Stimulated activated CD8-positive, alpha-beta memory T cell treated with anti-CD3 and anti-CD28 coated beads, Interleukin-15, amount 100 ng/mL, for 48 hours (primary cell): ENCODE measurements at regions not wholly inside any gene's neighbourhood (a gene's known extent, or its start where the extent isn't known, plus 50 kb on each side); places are given as distances from the start of the nearest gene placed in this dataset.

Source experiments
- DNase-seq, 2 donors: peaks; one replicate each; pipeline ENCODE4 v3.0.0-alpha.2; 2020; ENCODE audit warnings: low read depth in 2 of 2

GRCh38 chr11:45518141-45518832 lies 147.1 kb downstream of the CHST1 start:
- DNase-seq: no peak

GRCh38 chr11:45517171-45517770 lies 148.2 kb downstream of the CHST1 start:
- DNase-seq: no peak

- no peak for DNase-seq
These were observed 151.5 kb downstream of the CHST1 start for GRCh38 chr11:45513821-45514340.

- no peak for DNase-seq
These were observed 152.8 kb downstream of the CHST1 start for GRCh38 chr11:45512471-45513148.

GRCh38 chr11:45511566-45511965 lies 153.9 kb downstream of the CHST1 start:
- DNase-seq: no peak

GRCh38 chr11:45507916-45508315 lies 157.5 kb downstream of the CHST1 start:
- DNase-seq: no peak

- DNase-seq: no peak
These were observed 162.1 kb downstream of the CHST1 start for GRCh38 chr11:45503311-45503710.

GRCh38 chr11:45502226-45502545 lies 163.2 kb downstream of the CHST1 start:
- no peak for DNase-seq

- no peak for DNase-seq
These were observed 163.8 kb downstream of the CHST1 start for GRCh38 chr11:45501392-45502225.

- DNase-seq: no peak
These were observed 165.0 kb downstream of the CHST1 start for GRCh38 chr11:45500451-45500850.

GRCh38 chr11:45494738-45495137 lies 170.7 kb downstream of the CHST1 start:
- no peak for DNase-seq

- DNase-seq: no peak
These were observed 176.0 kb downstream of the CHST1 start for GRCh38 chr11:45489281-45489905.

GRCh38 chr11:45486461-45486860 lies 179.0 kb downstream of the CHST1 start:
- no peak for DNase-seq

GRCh38 chr11:45485070-45485707 lies 180.2 kb downstream of the CHST1 start:
- no peak for DNase-seq

- DNase-seq: no peak
These were observed 181.0 kb downstream of the CHST1 start for GRCh38 chr11:45484326-45484883.

GRCh38 chr11:45483416-45483815 lies 182.0 kb downstream of the CHST1 start:
- no peak for DNase-seq

- DNase-seq: no peak
These were observed 183.1 kb downstream of the CHST1 start for GRCh38 chr11:45482331-45482730.

GRCh38 chr11:45481026-45481425 lies 184.4 kb downstream of the CHST1 start:
- no peak for DNase-seq

- DNase-seq: no peak
These were observed 187.8 kb downstream of the CHST1 start for GRCh38 chr11:45477588-45477987.

- DNase-seq: no peak
These were observed 189.3 kb downstream of the CHST1 start for GRCh38 chr11:45476126-45476525.

- no peak for DNase-seq
These were observed 189.0 kb upstream of the SYT13 start for GRCh38 chr11:45475173-45475572.
